ENCODE measurements at regions not wholly inside any gene's neighbourhood (a gene's known extent, or its start where the extent isn't known, plus 50 kb on each side); places are given as distances from the start of the nearest gene placed in this dataset.
A peak's percentile ranks its signal among the peaks of the same experiment; 100 is the strongest.

DNA sequence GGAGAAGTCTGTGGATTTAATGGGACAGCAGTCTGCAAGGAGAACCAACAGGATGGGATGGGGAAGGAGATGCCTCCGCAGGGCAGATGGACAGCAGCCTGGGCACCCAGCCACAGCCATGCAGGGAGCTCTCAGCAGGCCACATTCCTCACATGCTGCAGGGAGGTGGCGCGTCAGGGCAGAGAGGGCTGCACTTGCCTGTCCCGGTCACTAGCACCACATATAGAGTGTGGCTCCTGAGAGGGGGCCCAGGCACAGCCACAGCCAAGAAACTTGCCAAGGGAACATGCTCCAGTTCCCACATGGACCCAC is 86.8 kb upstream of the ZMIZ1 start:
- no peak for DNase-seq

DNA sequence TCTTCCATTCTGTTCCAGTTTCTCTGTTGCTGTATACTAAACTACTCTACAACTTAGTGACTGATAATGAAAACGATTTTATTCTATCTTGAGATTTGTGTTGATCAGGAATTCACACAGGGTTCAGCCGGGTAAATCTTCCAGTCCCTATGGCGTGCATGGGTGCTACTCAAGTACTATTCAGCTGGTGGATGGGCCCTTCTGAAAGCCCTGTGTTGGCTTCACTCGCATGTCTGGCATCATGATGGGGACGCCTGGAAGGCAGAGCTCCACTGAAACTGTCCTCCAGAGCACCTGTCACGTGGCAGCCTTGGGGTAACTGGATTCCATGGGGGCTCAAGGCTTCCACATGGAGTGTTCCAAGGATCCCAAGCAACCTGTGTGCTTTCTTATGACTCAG is 86.0 kb upstream of the ZMIZ1 start:
- DNase-seq, result no peak

DNA sequence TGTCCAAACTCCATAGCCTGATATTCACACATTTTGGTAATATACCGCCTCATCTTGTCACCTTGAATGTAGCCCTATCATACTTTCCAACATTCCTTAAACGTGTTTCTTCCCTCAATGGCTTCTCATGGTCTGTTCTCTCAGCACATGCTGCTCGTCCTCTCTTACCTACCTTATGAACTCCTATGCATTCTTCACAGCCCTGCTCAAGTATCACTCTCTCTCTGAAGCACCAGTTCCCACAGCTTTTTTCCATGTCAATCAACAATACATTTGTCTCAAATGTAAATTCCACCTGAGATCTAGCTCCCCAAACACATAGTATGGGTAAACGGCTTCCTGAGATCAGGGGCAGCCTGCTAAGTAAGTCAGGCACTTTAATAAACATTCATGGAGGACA is 85.2 kb upstream of the ZMIZ1 start:
- DNase-seq, result no peak

DNA sequence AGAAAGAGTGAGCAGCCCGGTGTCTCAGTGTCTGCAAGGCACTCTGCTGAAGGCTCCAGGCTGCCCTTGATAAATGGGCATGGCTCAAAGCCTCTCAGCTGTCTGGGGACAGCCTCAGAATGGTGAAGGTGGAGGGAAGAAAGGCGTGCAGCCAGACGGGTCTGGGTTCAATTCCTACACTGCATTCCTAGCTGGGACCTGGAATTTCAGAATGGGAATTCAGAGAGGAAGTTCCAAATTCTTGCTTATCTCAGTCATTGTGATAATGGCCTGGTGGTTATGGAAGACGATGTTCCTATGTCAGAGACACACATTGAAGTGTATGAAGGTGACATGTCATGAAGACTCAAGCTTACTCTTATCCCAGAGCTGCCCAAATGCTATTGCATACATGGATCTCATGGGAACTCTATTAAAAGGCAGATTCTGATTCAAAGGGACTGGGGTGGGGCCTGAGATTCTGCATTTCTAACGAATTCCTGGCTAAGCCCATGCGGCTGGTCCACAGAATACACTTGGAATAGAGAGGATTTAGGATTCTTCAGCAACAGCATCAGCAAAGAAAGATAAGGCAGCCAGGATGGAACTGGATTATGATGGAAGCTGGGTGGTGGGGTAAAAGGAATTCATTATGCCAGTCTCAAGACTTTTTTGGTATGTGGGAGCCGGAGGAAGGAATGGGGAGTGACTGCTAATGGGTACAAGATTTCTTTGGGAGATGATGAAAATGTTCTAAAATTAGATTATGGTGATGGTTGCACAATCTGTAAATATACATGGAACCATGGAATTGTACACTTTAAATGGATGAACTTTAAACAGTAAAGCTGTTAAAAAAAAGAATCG is 82.6 kb upstream of the ZMIZ1 start:
- no peak for DNase-seq

DNA sequence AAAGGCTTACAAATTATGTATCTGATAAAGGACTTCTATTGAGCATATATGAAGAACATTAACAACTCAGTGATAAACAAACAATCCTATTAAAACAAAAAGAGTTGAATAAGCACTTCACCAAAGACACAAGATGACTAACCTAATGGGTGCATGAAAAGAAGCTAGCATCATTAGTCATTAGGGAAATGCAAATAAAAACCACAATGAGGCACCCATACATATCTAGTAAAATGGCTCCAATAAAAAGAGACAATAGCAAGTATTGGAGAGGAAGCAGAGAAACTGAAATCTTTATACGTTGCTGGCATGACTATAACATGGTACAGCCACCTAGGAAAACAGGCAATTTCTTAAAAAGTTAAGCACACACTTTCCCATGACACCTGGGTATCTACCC is 77.6 kb upstream of the ZMIZ1 start:
- peak; percentile 71 for DNase-seq

DNA sequence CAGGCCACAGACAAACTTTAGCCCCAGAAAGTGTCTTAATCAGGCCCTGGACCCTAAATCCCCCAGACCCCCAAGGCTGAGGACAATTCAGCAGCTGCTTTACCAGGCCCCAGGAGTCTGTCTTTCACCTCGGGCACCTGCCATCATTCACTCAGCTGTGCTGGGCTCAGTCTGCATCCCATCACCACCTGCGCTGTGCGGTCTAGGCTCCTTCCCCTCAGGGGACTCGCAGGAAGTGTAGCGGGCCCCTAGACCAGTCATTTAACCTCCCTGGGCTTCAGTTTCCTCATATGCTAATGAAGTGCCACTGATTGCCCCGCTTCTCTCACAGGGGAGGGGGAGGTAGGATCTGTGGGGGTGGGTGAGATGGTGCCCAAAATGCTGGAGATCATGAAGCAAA is 76.4 kb upstream of the ZMIZ1 start:
- DNase-seq, result no peak

DNA sequence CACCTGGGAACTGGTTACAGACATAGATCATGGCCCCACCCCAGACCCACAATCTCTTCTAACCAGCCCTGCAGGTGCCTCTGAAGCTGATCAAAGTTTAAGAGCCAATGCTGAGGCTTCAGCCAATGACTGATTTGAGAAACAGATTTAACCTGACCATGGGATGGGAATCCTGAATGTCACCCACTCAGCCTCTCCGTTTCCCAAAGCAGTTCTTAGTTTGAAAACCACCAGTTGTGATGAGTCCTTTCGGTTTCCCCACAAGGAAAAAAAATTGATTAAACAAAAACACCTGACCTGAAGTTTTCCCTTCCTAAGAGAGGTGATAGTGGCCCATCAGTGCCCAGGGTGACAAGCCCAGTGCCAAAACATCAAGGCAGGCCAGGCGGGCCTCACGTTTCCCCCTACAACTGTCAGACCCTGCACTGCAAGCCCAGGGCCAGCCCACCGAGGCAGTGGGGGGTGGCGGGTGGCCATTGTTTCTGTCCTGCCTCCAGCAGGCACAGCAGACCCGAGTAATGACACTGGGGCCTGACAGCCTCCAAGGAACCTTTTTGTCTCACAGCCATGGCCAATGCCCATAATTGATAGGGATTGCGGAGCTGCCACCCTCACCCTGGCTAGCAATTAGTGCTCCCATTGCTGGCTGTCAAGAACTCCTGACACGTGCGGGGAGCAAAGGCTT is 75.4 kb upstream of the ZMIZ1 start:
- no peak for DNase-seq

DNA sequence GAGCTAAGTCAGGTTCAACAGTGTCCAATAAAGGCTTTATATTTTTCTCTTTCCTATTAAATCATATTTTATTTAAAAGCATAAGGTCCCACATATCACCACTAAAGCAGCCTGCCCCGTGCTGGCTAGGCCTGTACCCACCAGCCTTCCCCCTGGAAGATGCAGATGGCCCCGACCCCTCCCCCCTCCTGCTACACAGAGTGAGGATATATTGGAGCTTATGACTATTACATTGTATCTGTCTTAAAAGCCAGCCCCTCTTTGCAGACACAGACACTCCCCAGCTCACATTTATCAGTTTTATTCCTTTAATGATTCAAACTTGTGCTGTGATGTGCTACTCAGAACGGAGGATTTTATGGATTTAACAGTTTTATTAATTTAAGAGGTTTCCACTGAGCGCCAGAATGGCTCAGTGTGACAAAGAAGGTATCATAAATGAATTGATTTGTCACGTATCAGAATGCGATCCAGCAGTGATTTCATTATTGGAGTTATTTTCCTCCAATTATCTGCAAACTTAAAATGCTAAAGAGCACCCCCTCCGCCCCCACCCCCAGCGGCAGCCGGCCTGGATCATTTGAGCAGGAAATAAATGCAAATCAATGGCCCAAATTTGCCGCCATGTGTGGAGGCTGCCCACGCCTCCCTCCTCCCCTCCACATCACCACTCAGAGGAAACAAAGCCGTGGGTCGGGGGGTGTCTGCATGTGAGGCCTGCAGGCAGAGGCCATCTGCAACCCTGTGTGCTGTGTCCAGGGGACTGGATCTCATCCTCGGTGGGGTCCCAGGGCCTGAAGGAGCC is 72.6 kb upstream of the ZMIZ1 start:
- no peak for DNase-seq

DNA sequence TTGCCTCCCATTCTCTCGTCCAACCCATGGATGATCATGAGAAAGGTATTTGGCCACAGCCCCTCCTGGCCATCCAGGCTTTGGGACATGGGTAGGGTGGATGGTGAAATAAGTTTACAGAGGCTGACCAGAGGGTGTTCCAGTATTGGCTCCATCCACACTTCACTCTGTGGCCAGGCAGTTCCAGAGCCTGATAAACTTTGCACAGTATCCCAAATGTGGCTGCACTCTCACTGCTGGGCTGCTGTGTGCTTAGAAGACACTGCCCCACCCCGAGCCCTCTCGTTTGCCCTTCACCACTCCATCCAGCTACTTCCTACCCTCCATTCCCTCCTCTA is 72.0 kb upstream of the ZMIZ1 start:
- DNase-seq, result no peak

DNA sequence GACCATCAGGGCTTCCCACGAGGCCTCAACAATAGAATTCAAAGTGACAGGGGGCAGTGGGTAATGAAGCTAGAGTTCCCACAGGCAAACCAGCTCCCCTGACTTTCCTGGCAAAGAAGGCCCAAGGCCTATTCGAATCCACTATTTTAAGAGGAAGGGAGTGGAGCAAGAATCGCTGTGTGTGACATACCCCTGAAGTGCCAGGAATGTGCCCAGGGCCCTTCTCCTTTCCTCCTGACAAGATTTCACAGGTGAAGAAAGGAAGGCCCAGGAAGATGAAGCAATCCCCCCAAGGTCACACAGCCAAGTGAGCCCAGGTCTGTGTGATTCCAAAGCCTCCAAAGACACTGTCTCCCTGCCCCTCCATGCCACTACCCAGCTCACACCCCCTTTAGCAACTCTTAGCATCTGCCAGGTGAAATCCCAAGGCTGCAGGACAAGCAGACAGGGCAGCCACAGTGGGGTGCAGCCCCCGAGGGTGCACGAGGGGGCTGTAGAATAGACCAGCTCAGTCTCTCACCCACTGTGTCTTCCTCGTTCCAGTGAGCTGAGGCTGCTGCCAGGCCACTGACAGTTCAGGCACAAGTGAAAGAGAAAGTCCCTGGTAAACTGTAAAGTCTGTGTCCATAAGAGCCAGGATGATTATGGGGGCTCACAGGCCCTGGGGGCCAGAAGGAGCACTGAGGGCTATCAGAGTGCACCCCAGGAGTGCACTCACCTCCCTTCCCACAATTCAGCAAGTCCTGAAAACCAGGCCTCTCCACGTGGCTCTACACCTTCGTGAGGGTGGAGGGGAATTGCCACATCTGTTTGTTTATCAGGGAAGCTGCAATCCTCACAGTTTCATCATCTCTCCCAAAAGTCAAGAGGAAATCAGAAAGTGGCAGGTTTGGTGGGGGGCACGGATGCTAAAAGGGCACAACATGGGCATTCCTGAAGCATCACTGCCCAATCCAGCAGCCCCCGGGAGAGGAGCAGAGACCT is 70.8 kb upstream of the ZMIZ1 start:
- DNase-seq, result no peak

DNA sequence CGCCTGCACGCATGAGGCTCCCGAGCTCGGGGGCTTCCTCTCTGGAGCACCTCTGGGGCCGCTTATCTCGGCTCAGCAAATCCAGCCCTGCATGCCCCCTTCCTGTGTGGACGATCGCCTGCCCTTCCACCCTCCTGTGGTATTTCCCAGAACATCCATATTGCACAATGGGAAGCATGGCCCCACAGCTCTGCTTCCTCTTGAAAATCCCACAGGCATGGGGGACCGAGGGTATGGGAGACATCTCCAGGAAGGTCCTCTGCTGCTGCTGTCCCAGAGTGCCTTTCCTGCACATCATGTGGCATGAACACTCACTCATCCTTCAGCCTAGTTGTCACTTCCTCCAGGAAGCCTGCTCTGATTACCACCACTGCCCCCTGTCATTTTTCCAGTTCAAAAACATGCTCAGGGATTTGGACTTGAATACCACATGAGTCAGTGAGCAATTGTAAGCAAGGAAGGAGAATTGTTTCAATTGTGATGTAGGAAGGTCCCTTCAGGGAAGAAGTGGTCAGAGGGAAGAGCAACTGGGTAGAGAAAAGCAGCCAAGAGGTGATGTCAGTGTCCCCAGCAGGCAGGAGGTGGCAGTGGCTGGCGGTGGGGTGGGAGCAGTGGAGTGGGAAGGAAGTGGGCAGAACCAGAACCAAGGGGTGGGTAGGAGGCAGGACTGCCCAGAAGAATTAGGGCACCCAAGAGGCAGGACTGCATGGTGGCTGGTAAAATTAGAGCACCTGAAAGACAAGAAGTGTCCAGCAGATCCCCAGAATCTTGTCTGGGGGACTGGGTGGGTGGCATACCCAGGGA is 67.5 kb upstream of the ZMIZ1 start:
- DNase-seq, result no peak

DNA sequence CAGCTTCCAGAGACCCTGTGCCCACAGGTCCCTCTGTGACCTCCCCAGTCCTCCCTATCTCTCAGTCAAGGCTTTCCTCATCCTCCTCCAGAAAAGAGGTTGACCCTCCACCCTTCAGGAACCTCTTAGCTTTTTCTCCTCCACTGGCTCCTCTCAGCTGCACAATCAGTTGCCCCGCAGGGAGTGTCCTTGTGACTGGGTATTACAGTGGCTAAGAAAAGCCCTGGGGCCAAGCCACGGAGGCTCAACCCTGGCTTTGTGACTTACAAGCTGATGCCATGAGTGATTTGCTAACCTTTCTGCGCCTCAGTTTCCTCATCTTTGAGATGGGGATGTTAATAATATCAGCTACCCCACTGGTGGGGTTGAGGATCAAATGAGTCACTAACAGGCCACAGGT is 66.4 kb upstream of the ZMIZ1 start:
- DNase-seq, result no peak

DNA sequence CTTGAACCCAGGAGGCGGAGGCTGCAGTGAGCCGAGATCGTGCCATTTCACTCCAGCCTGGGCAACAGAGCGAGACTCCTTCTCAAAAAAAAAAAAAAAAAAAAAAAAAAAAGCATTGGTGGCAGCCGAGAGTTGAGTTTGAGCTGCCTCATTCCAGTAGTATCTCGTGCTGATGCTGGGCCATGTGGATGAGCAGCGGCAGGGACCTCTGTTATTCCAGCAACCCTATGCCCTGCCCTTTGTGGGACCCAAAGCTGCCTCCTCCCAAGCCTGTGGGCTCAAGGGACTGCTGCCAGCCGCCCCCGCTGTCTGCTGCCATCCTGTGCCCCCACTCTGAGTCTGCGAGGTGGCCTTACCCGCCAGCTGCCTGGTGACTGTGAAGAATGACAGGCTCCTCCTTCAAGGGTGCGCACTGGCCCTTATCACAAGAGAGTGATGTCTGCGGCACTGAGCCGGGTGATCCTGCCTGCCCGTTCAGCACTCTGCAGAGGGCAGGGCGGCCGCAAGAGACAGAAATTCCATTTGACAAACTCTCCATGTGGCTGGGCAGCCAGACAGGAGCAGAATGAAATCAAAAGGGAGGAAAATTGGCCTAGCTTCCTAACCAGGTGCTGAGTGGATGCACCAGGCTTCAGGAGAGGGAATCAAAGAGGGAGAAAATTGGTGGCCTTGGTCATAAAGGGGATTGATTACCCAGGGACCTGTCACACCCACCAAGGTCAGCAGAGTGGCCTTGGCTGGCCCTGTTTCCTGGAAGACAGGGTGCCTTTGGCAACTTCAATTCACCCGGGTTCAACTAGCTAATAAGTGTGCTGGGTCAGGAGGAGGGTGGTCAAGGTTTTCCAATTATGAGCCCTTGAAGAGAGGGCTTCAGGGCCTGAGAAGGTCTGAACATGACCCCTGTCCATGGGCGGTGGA is 65.3 kb upstream of the ZMIZ1 start:
- no peak for DNase-seq

DNA sequence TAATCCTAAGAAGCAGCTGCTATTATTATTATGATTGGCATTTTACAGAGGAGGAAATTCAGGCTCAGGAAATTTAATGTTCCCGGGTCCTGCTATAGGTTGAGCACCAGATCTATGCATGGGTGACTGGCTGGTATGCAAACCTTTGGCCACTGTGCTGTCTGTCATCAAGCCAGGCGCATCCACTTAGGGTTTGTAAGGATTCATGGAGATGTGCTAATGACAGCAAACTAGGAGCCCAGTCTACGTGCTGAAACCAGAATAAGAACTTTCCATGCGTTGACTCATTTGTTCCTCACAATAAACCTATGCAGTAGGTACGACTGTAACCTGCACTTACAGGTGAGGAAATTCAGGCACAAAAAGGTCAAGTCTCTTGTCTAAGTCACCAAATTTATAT is 64.5 kb upstream of the ZMIZ1 start:
- DNase-seq, result no peak

DNA sequence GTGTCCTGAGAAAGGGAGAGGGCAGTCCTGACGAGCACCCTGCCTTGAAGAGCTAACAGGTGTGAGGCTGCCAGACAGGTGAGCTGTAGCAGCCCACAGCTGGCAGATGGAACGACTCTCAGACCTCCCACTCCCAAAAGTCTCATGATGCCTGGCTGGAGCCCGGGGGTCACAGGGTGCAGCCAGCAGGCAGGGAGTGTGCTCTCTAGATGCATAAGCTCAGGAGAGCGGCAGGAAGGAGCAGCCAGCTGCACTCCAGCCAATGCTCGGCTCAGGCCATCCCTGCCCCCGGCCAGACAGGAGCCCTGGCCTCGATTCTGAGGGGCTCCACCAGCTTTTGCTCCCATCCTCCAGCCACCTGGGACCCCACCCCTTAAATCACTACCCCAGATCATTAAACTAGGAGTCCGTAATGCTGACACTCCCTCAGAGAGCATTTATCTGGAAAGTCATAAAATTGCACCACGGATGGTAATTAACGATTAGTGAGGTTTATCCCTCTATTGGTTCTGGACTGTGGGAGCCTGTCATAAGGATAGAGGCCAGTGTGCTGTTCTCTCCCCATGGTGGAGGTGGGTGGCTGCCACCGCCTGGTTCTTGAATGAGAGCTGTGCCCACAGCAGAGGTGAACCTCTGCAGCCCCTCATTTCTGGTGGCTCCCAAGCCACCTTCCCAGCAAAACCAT is 63.5 kb upstream of the ZMIZ1 start:
- no peak for DNase-seq

DNA sequence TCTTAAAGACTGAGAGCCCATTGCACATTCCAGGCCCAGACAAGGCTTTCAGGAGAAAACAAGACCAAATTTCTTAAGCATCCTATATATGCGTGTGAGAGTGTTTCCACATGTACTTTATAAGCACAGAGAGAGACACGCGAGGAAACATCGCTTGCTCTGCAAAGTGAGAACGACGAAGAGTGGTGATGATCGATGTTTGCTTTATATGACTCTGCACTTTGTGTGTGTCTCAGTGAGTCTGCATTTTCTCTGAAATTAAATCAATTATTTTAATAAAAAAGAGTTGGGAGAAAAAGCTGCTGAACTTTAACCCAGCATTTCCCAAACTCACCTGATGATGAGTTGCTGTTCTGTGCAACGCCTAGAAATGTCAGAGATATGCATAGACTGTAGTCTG is 61.7 kb upstream of the ZMIZ1 start:
- no peak for DNase-seq

DNA sequence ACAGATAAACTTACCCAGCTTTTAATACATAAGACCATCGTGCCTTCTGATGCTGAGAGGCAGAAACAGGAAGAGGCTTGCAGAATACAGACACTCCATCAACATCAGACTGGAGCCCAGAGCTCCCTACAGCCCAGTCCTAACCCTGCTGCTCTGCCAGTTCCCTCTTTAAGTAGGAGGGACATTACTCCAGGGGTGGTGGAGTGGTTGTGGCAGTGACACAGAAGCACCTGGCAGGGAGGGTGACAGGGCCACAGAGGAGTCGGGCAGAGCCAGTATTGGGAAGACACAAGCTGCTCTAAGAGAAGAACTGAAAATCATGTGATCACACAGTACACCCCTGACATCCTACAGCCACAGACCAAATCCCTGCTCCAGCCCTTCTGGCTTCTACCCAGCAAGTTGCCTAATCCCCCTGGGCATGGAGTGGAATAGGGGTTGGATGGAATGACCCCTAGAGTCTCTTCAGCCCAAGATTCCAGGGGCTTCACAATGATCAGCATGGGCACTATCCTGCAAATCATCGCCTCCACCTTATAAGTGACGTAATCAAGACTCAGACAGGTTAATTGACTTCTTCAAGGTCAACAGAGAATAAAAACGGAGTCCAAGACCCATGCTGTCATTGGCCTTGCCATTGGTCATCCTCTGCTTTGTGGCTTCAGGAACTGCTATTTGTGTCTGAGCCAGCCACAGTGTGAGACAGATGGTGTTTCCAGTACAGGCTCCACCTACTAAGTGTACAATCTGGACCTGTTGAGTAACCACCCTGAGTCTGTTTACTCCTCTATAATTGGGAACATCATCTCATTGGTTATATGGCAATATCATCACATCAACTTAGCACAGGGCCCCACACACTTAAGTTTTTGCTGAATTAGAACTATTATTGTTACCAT is 61.1 kb upstream of the ZMIZ1 start:
- DNase-seq, result no peak

DNA sequence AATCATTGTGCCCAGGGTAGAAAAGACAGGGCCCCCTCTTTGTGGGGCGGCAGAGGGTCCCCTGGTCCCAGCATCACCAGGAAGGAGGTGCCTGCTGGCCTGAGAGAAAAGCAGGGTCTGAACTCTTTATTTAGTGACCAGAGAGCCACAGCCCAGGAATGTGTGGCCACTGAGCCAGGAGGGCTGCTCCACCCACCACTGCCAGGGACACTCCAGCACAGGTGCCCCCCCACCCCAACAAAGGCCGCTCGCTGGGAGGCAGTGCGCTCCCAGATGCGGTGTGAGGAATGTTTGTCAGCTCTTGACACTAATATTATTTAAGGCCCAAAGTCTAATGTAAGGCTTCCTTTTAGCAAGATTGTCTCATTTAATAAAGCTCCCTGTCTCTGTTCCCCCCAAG is 59.6 kb upstream of the ZMIZ1 start:
- no peak for DNase-seq

DNA sequence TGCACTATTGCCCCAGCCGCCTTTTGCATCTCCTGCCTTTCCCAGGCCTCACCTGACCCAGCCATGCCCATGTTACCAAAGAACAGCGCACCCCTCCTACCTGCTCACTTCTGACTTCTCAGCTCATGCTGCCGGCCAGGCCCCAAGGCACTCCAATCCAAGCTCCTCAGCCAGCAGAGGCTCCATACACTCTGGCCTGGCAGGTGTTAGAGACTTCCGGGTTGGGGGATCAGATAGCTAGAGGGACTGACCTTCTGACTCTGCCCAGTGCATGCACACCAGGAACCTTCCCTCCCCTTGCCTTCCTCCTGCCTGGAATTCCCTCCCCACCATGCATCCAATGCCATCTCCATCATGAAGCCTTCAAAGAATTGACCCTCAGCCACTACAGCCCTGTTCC is 56.2 kb upstream of the ZMIZ1 start:
- no peak for DNase-seq

All from NCI-H526 treated with DMSO at 0.1 percent for 48 hours (cell line).